Parathyroid adenoma (tissue), 2 donors: ENCODE measurements at regions not wholly inside any gene's neighbourhood (a gene's known extent, or its start where the extent isn't known, plus 50 kb on each side); places are given as distances from the start of the nearest gene placed in this dataset.

Source experiments
- H2AFZ ChIP-seq: fragments of 300-600 bp; sonication (generic); one replicate; pipeline ENCODE4 v1.7.0; 2017; ENCODE audit warnings: antibody characterized with exemption, mild to moderate bottlenecking
- H3K27ac ChIP-seq: fragments of 300-600 bp; sonication (generic); one replicate; pipeline ENCODE4 v1.7.0; 2017
- H3K27me3 ChIP-seq: fragments of 300-600 bp; sonication (generic); one replicate; pipeline ENCODE4 v1.7.0; 2017; ENCODE audit warnings: low read length; ENCODE audit not compliant: control insufficient read depth, insufficient read depth
- H3K36me3 ChIP-seq: fragments of 300-600 bp; sonication (generic); one replicate; pipeline ENCODE4 v1.7.0; 2017; ENCODE audit warnings: low read length; ENCODE audit not compliant: control insufficient read depth, insufficient read depth
- H3K4me1 ChIP-seq: fragments of 300-600 bp; sonication (generic); one replicate; pipeline ENCODE4 v1.7.0; 2017; ENCODE audit warnings: control low read depth
- H3K4me2 ChIP-seq: fragments of 300-600 bp; sonication (generic); one replicate; pipeline ENCODE4 v1.7.0; 2017; ENCODE audit warnings: low read length
- H3K4me3 ChIP-seq: fragments of 300-600 bp; sonication (generic); one replicate; pipeline ENCODE4 v1.7.0; 2017; ENCODE audit warnings: low read depth, low read length
- H3K79me2 ChIP-seq: fragments of 300-600 bp; sonication (generic); one replicate; pipeline ENCODE4 v1.7.0; 2017; ENCODE audit warnings: control low read depth
- H3K9ac ChIP-seq: fragments of 300-600 bp; sonication (generic); one replicate; pipeline ENCODE4 v1.7.0; 2017; ENCODE audit warnings: mild to moderate bottlenecking
- H3K9me3 ChIP-seq: fragments of 300-600 bp; sonication (generic); one replicate; pipeline ENCODE4 v1.7.0; 2017; ENCODE audit warnings: low read length; ENCODE audit not compliant: control insufficient read depth
- CTCF ChIP-seq: fragments of 300-600 bp; sonication (generic); IDR thresholded peaks from one replicate; pipeline ENCODE4 v1.7.0; 2017; ENCODE audit warnings: antibody characterized with exemption, mild to moderate bottlenecking
- donor health status: primary hyperparathyroidism.

GRCh38 chr3:30526031-30526430 lies 80.4 kb upstream of the TGFBR2 start:
- no peak overlapping the region for H3K27ac ChIP-seq
- no peak for TF ChIP-seq CTCF
- H3K4me1 ChIP-seq, result no peaks in the 10 kb centered on the region
- H3K27me3 ChIP-seq, result no peaks in the 10 kb centered on the region
- no peak overlapping the region for H3K4me3 ChIP-seq
- no peaks in the 10 kb centered on the region for H3K36me3 ChIP-seq
- no peaks in the 10 kb centered on the region for H3K79me2 ChIP-seq
- H3K9ac ChIP-seq, result no peak overlapping the region
- no peaks in the 10 kb centered on the region for H3K9me3 ChIP-seq
- no peak overlapping the region for H3K4me2 ChIP-seq
- no peak overlapping the region for H2AFZ ChIP-seq

GRCh38 chr3:30527186-30527585 lies 79.2 kb upstream of the TGFBR2 start:
- Histone ChIP-seq H3K27ac (peak overlapping the region; percentile 52), H3K4me2 (no peak overlapping the region), H2AFZ (no peak overlapping the region), H3K4me3 (no peak overlapping the region), H3K9me3 (no peaks in the 10 kb centered on the region), H3K4me1 (no peaks in the 10 kb centered on the region), H3K79me2 (no peaks in the 10 kb centered on the region), H3K36me3 (no peaks in the 10 kb centered on the region), H3K27me3 (no peaks in the 10 kb centered on the region), H3K9ac (no peak overlapping the region)
- no peak for TF ChIP-seq CTCF

- peak overlapping the region; percentile 52 for H3K27ac ChIP-seq
- no peak overlapping the region for H3K9ac ChIP-seq
- no peaks in the 10 kb centered on the region for H3K27me3 ChIP-seq
- TF ChIP-seq CTCF, result no peak
- H3K4me2 ChIP-seq, result no peak overlapping the region
- H3K4me3 ChIP-seq, result no peak overlapping the region
- no peaks in the 10 kb centered on the region for H3K4me1 ChIP-seq
- no peaks in the 10 kb centered on the region for H3K9me3 ChIP-seq
- no peaks in the 10 kb centered on the region for H3K36me3 ChIP-seq
- H3K79me2 ChIP-seq, result no peaks in the 10 kb centered on the region
- no peak overlapping the region for H2AFZ ChIP-seq
Observed at GRCh38 chr3:30527720-30528119, 78.7 kb upstream of the TGFBR2 start.

GRCh38 chr3:30530084-30530483 lies 76.3 kb upstream of the TGFBR2 start:
- Histone ChIP-seq H3K36me3 (no peaks in the 10 kb centered on the region), H3K4me3 (no peak overlapping the region), H3K9me3 (no peaks in the 10 kb centered on the region), H3K4me2 (no peak overlapping the region), H3K27me3 (no peaks in the 10 kb centered on the region), H3K79me2 (no peaks in the 10 kb centered on the region), H3K9ac (no peak overlapping the region), H2AFZ (no peak overlapping the region), H3K27ac (no peak overlapping the region), H3K4me1 (no peaks in the 10 kb centered on the region)
- no peak for TF ChIP-seq CTCF

- Histone ChIP-seq H3K27ac (no peak overlapping the region), H3K9me3 (no peaks in the 10 kb centered on the region), H3K36me3 (no peaks in the 10 kb centered on the region), H3K4me3 (no peak overlapping the region), H3K4me2 (no peak overlapping the region), H3K79me2 (no peaks in the 10 kb centered on the region), H2AFZ (no peak overlapping the region), H3K27me3 (no peaks in the 10 kb centered on the region), H3K4me1 (no peaks in the 10 kb centered on the region), H3K9ac (no peak overlapping the region)
- TF ChIP-seq CTCF, result no peak
Observed at GRCh38 chr3:30531017-30531570, 75.3 kb upstream of the TGFBR2 start.
